Upper lobe of left lung (tissue), 6 donors: ENCODE measurements at regions not wholly inside any gene's neighbourhood (a gene's known extent, or its start where the extent isn't known, plus 50 kb on each side); places are given as distances from the start of the nearest gene placed in this dataset.

Source experiments
- ATAC-seq, 2 donors: fragments of 200-7000 bp; cut with Tn5 transposase; one replicate each; pipeline ENCODE4 v1.9.1; 2022; ENCODE audit warnings: mild to moderate bottlenecking in 2 of 2, moderate library complexity in 2 of 2; ENCODE audit not compliant: low FRiP score in 2 of 2
- DNase-seq, 2 donors: peaks; one replicate each; pipeline ENCODE4 v3.0.0-alpha.2; 2019 to 2020
- H3K27ac ChIP-seq, 4 donors: fragments of 200-600 bp; sonication (generic); one replicate each; pipeline ENCODE4 v1.5.1; 2016 to 2019
- H3K27me3 ChIP-seq, 4 donors: fragments of 200-600 bp; sonication (generic); one replicate each; pipeline ENCODE4 v1.5.1; 2017 to 2019
- H3K36me3 ChIP-seq, 4 donors: fragments of 200-600 bp; sonication (generic); one replicate each; pipeline ENCODE4 v1.5.1; 2016 to 2019
- H3K4me1 ChIP-seq, 4 donors: fragments of 200-600 bp; sonication (generic); one replicate each; pipeline ENCODE4 v1.5.1; 2018 to 2019
- H3K4me3 ChIP-seq, 4 donors: fragments of 200-600 bp; sonication (generic); one replicate each; pipeline ENCODE4 v1.5.1; 2017 to 2019; ENCODE audit warnings: mild to moderate bottlenecking in 2 of 4, moderate library complexity in 1 of 4
- H3K9me3 ChIP-seq, 4 donors: fragments of 200-600 bp; sonication (generic); one replicate each; pipeline ENCODE4 v1.5.1; 2018 to 2019
- CTCF ChIP-seq, 6 experiments: fragments of 450-650 bp in 4 of 6; fragments of 200-600 bp in 2 of 6; sonication (generic) in 2 of 6; IDR thresholded peaks; one replicate each; pipeline ENCODE4 v1.5.1; 2016 to 2019; ENCODE audit warnings: antibody characterized with exemption in 6 of 6
- EP300 ChIP-seq, 4 donors: sonication (generic); formaldehyde crosslinking; IDR thresholded peaks; one replicate each; pipeline ENCODE4 v1.5.1; 2017; ENCODE audit warnings: antibody characterized with exemption in 4 of 4, control low read depth in 2 of 4
- POLR2A ChIP-seq, 4 donors: fragments of 450-650 bp; IDR thresholded peaks; one replicate each; pipeline ENCODE4 v1.5.1; 2016 to 2017; ENCODE audit warnings: antibody characterized with exemption in 4 of 4, mild to moderate bottlenecking in 2 of 4
- POLR2AphosphoS5 ChIP-seq, 2 donors: sonication (generic); formaldehyde crosslinking; IDR thresholded peaks; one replicate each; pipeline ENCODE4 v1.5.1; 2017; ENCODE audit warnings: antibody characterized with exemption in 2 of 2
- WGBS, 2 donors: methylation state at CpG; one replicate each; pipeline ENCODE4 v1.1.5; 2017 to 2018; 5-methylcytosine and 5-hydroxymethylcytosine counted together
- donor health status: DM: no; HTN: no; CAD: no; lungs with moderate emphysema.
- donor health status: DM: no; HTN: yes; CAD: no; lungs with severe emphysema.

GRCh38 chr20:19819149-19819548 lies 61.1 kb downstream of the RIN2 start:
- H3K27ac ChIP-seq, result no peak overlapping the region
- H3K4me1 ChIP-seq, result peaks cover 22 to 28% (median 25%) of the 10 kb centered on the region in 4 donors
- DNase-seq, result no peak
- ATAC-seq, result no peak
- no peaks in the 10 kb centered on the region for H3K27me3 ChIP-seq
- peaks cover 0 to 2% (median 0%) of the 10 kb centered on the region in 4 donors for H3K36me3 ChIP-seq
- no peak overlapping the region for H3K4me3 ChIP-seq
- H3K9me3 ChIP-seq, result no peaks in the 10 kb centered on the region
- 82 to 84% methylated on average over 1 of the region's 1 CpG for WGBS, 2 donors
- TF ChIP-seq EP300 (IDR thresholded peaks at IDR 0.05) (no peak), CTCF (IDR thresholded peaks at IDR 0.05) (no peak)

GRCh38 chr20:19820555-19821211 lies 62.6 kb downstream of the RIN2 start:
- Histone ChIP-seq H3K36me3 (peaks cover 0 to 2% (median 0%) of the 10 kb centered on the region in 4 donors), H3K4me1 (peaks cover 8 to 24% (median 14%) of the 10 kb centered on the region in 4 donors), H3K27ac (no peak overlapping the region), H3K9me3 (no peaks in the 10 kb centered on the region), H3K27me3 (no peaks in the 10 kb centered on the region), H3K4me3 (no peak overlapping the region)
- ATAC-seq, result no peak
- DNase-seq, result no peak
- WGBS, 2 donors, result 86 to 90% methylated on average over 4 of the region's 4 CpGs
- no peak for TF ChIP-seq EP300 (IDR thresholded peaks at IDR 0.05)

- DNase-seq, result no peak
- Histone ChIP-seq H3K4me3 (no peak overlapping the region), H3K36me3 (peaks cover 0 to 2% (median 0%) of the 10 kb centered on the region in 4 donors), H3K4me1 (peaks cover 0 to 15% (median 7%) of the 10 kb centered on the region in 4 donors), H3K9me3 (no peaks in the 10 kb centered on the region), H3K27me3 (no peaks in the 10 kb centered on the region), H3K27ac (peak overlapping the region in 1 of 4 donors; percentile 44)
- ATAC-seq, result no peak
- TF ChIP-seq POLR2A (IDR thresholded peaks at IDR 0.05) (no peak), EP300 (IDR thresholded peaks at IDR 0.05) (no peak), CTCF (IDR thresholded peaks at IDR 0.05) (no peak), POLR2AphosphoS5 (IDR thresholded peaks at IDR 0.05) (no peak)
- 78 to 95% methylated on average over 3 of the region's 3 CpGs for WGBS, 2 donors
These were observed 63.5 kb downstream of the RIN2 start for GRCh38 chr20:19821606-19822005.

GRCh38 chr20:19823216-19823615 lies 65.2 kb downstream of the RIN2 start:
- Histone ChIP-seq H3K9me3 (no peaks in the 10 kb centered on the region), H3K4me3 (no peak overlapping the region), H3K36me3 (peaks cover 0 to 2% (median 0%) of the 10 kb centered on the region in 4 donors), H3K27ac (peak overlapping the region in 2 of 4 donors; percentile 50), H3K27me3 (no peaks in the 10 kb centered on the region), H3K4me1 (peaks cover 0 to 20% (median 12%) of the 10 kb centered on the region in 4 donors)
- no peak for TF ChIP-seq POLR2AphosphoS5 (IDR thresholded peaks at IDR 0.05)
- no peak for TF ChIP-seq CTCF (IDR thresholded peaks at IDR 0.05)
- TF ChIP-seq EP300 (IDR thresholded peaks at IDR 0.05), result no peak
- no peak for TF ChIP-seq POLR2A (IDR thresholded peaks at IDR 0.05)
- WGBS, 2 donors, result 91% methylated on average over 5 of the region's 5 CpGs
- DNase-seq (no peak), ATAC-seq (no peak)

- DNase-seq, result peak in 1 of 2 donors; percentile 21
- Histone ChIP-seq H3K36me3 (peaks cover 0 to 2% (median 0%) of the 10 kb centered on the region in 4 donors), H3K4me3 (no peak overlapping the region), H3K4me1 (peaks cover 0 to 22% (median 18%) of the 10 kb centered on the region in 4 donors), H3K27me3 (no peaks in the 10 kb centered on the region), H3K9me3 (no peaks in the 10 kb centered on the region), H3K27ac (peak overlapping the region; percentile 33 to 50 (median 43))
- no peak for ATAC-seq
- no peak for TF ChIP-seq CTCF (IDR thresholded peaks at IDR 0.05)
- TF ChIP-seq POLR2A (IDR thresholded peaks at IDR 0.05), result no peak
- TF ChIP-seq EP300 (IDR thresholded peaks at IDR 0.05), result peak in 1 of 4 donors; percentile 45
- TF ChIP-seq POLR2AphosphoS5 (IDR thresholded peaks at IDR 0.05), result peak in 1 of 2 donors; percentile 33
- 71 to 72% methylated on average over 10 of the region's 10 CpGs for WGBS, 2 donors
These were observed 65.9 kb downstream of the RIN2 start for GRCh38 chr20:19823971-19824370.
